ENCODE measurements at regions not wholly inside any gene's neighbourhood (a gene's known extent, or its start where the extent isn't known, plus 50 kb on each side); places are given as distances from the start of the nearest gene placed in this dataset.

DNA sequence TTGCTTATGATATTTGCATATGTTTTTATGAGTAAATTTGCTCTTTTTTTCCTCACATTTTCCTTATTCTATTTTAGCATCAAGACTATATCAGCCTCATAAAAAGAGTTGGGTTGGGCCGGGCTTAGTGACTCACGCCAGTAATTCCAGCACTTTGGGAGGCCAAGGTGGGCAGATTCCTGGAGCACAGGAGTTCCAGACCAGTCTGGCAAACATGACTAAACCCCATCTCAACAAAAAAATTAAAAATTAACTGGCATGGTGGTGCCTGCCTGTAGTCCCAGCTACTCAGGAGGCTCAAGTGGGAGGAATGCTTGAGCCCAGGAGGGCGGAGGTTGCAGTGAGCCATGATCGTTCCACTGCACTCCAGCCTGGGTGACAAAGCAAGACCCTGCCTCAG, 148.8 kb upstream of the ANO5 start:
- WGBS, 2 donors = 45 to 81% methylated on average over 4 of the region's 4 CpGs
- Histone ChIP-seq H3K4me1 (no peaks in the 10 kb centered on the region), H3K36me3 (no peaks in the 10 kb centered on the region), H3K9me3 (no peaks in the 10 kb centered on the region), H3K27ac (no peak overlapping the region), H3K27me3 (no peaks in the 10 kb centered on the region), H3K4me3 (no peak overlapping the region)
- no peak for TF ChIP-seq EP300 (IDR thresholded peaks at IDR 0.05)
- TF ChIP-seq POLR2A (IDR thresholded peaks at IDR 0.05) = no peak
- intact Hi-C loops (cut with DNase I) = no loop called here
- DNase-seq = no peak

DNA sequence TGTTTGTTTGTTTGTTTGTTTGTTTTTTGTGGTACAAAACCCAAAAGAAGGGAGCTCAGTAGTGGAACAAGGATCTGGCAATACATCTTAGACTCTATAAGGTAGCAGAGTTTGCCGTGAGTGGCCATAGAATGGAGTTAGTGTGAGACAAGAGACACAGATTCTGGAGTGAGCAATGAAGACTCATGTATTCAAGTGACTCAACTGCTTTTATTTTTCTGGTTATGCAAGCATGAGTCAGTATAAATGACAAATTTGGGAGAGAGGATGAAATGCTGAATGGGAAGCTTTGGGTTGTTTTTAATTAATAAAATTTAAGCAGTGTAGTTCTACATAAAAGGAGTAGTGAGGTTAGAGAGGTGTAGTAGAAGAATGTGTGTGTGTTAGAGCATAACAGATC, 143.6 kb upstream of the ANO5 start:
- no peak for DNase-seq
- Histone ChIP-seq H3K27me3 (no peaks in the 10 kb centered on the region), H3K36me3 (no peaks in the 10 kb centered on the region), H3K27ac (no peak overlapping the region), H3K4me1 (no peaks in the 10 kb centered on the region), H3K9me3 (no peaks in the 10 kb centered on the region), H3K4me3 (no peak overlapping the region)
- intact Hi-C loops (cut with DNase I) = no loop called here
- WGBS, 2 donors = 77 to 92% methylated on average over 1 of the region's 1 CpG
- no peak for TF ChIP-seq POLR2A (IDR thresholded peaks at IDR 0.05)
- no peak for TF ChIP-seq EP300 (IDR thresholded peaks at IDR 0.05)
- TF ChIP-seq POLR2AphosphoS5 (IDR thresholded peaks at IDR 0.05) = no peak
- TF ChIP-seq, protein P1, sequence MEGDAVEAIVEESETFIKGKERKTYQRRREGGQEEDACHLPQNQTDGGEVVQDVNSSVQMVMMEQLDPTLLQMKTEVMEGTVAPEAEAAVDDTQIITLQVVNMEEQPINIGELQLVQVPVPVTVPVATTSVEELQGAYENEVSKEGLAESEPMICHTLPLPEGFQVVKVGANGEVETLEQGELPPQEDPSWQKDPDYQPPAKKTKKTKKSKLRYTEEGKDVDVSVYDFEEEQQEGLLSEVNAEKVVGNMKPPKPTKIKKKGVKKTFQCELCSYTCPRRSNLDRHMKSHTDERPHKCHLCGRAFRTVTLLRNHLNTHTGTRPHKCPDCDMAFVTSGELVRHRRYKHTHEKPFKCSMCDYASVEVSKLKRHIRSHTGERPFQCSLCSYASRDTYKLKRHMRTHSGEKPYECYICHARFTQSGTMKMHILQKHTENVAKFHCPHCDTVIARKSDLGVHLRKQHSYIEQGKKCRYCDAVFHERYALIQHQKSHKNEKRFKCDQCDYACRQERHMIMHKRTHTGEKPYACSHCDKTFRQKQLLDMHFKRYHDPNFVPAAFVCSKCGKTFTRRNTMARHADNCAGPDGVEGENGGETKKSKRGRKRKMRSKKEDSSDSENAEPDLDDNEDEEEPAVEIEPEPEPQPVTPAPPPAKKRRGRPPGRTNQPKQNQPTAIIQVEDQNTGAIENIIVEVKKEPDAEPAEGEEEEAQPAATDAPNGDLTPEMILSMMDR (IDR thresholded peaks at IDR 0.05) = no peak

GRCh38 chr11:22065472-22065871, 127.4 kb upstream of the ANO5 start:
- Histone ChIP-seq H3K4me3 (no peak overlapping the region), H3K27ac (no peak overlapping the region), H3K9me3 (peaks cover 0 to 6% (median 3%) of the 10 kb centered on the region in 4 donors), H3K36me3 (no peaks in the 10 kb centered on the region), H3K4me1 (no peaks in the 10 kb centered on the region), H3K27me3 (no peaks in the 10 kb centered on the region)
- 67 to 69% methylated on average over 1 of the region's 1 CpG for WGBS, 2 donors
- TF ChIP-seq EP300 (IDR thresholded peaks at IDR 0.05) (no peak), POLR2AphosphoS5 (IDR thresholded peaks at IDR 0.05) (no peak), POLR2A (IDR thresholded peaks at IDR 0.05) (no peak)
- TF ChIP-seq, protein P1 (IDR thresholded peaks at IDR 0.05) = no peak
- intact Hi-C loops (cut with DNase I) = no loop called here
- no peak for DNase-seq

DNA sequence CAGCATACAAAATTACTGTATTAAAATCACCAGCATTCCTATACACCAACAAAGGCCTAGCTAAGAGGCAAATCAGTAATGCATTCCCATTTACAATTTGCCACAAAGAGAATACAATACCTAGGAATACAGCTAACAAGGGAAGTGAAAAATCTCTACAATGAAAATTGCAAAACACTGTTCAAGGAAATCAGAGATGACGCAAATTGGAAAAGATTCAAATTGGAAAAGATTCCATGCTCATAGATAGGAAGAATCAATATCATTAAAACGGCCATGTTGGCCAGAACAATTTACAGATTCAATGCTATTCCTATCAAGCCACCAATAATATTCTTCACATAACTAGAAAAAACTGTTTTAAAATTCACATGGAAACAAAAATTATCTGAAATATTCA, 123.0 kb upstream of the ANO5 start:
- intact Hi-C loops (cut with DNase I) = no loop called here

DNA sequence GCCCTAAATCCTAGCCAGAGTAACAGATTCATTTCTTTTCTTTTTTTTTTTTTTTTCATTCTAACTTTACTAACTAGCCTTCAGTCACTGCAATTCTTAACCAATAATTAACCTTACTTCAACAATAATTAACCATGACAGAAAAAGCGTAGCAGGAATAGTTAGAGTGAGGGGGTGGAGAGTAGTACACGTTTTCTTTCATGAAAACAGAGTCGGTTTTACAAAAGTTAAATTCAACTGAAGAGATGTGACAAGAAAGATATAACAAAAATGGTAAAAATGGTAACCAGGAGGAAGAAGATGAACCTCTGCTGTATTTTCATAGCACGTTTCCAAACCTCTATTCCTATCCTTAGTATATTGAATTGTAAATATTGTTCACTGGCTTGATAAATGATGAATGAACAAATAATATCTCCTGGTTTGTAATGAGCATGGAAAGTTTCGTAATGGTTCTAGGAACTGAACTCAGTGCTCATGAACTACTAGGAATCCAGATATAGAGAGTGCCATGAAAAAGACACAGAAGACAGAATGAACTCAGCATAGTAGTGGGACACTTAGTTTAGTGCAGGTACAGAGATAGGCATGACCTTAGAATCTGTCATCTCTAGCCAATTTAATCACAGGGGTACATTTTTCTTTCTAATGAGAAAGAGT, 116.5 kb upstream of the ANO5 start:
- 46 to 68% methylated on average over 5 of the region's 5 CpGs for WGBS, 2 donors
- TF ChIP-seq EP300 (IDR thresholded peaks at IDR 0.05) (no peak), POLR2A (IDR thresholded peaks at IDR 0.05) (no peak), POLR2AphosphoS5 (IDR thresholded peaks at IDR 0.05) (no peak)
- TF ChIP-seq, protein P1 (IDR thresholded peaks at IDR 0.05) = no peak
- Histone ChIP-seq H3K4me1 (no peaks in the 10 kb centered on the region), H3K4me3 (no peak overlapping the region), H3K36me3 (no peaks in the 10 kb centered on the region), H3K27me3 (no peaks in the 10 kb centered on the region), H3K27ac (no peak overlapping the region), H3K9me3 (no peaks in the 10 kb centered on the region)
- no peak for DNase-seq
- intact Hi-C loops (cut with DNase I) = no loop called here

More for the DNA sequence above, 123.0 kb upstream of the ANO5 start:
- Histone ChIP-seq H3K36me3 (no peaks in the 10 kb centered on the region), H3K4me3 (no peak overlapping the region), H3K27me3 (no peaks in the 10 kb centered on the region), H3K4me1 (no peaks in the 10 kb centered on the region), H3K27ac (no peak overlapping the region), H3K9me3 (peaks cover 0 to 6% (median 3%) of the 10 kb centered on the region in 4 donors)
- whole genome bisulfite sequencing, 2 donors = 71 to 73% methylated on average over 2 of the region's 2 CpGs
- no peak for TF ChIP-seq POLR2A (IDR thresholded peaks at IDR 0.05)
- no peak for TF ChIP-seq POLR2AphosphoS5 (IDR thresholded peaks at IDR 0.05)
- TF ChIP-seq, protein P1 (IDR thresholded peaks at IDR 0.05) = no peak
- TF ChIP-seq EP300 (IDR thresholded peaks at IDR 0.05) = no peak
- no peak for DNase-seq

Data from sigmoid colon (tissue), 6 donors.